Endodermal cell (in vitro differentiated cells): ENCODE measurements at regions not wholly inside any gene's neighbourhood (a gene's known extent, or its start where the extent isn't known, plus 50 kb on each side); places are given as distances from the start of the nearest gene placed in this dataset.

ENCODE experiments used
- DNase-seq: peaks from one replicate; pipeline ENCODE4 v3.0.0-alpha.2; 2017
- H3K27ac ChIP-seq: 2 replicates; pipeline ENCODE4 v1.5.1; 2013; ENCODE audit warnings: mild to moderate bottlenecking, low read depth, low read length, moderate library complexity
- H3K27me3 ChIP-seq: 2 replicates; pipeline ENCODE4 v1.6.1; 2013; ENCODE audit warnings: mild to moderate bottlenecking, low read length, moderate library complexity; ENCODE audit not compliant: insufficient read depth, control insufficient read depth, poor library complexity, severe bottlenecking
- H3K36me3 ChIP-seq: 2 replicates; pipeline ENCODE4 v1.7.0; 2013; ENCODE audit warnings: mild to moderate bottlenecking, low read length, moderate library complexity; ENCODE audit not compliant: control insufficient read depth, insufficient read depth
- H3K4me1 ChIP-seq: one replicate; pipeline ENCODE4 v1.7.0; 2013; ENCODE audit warnings: low read length; ENCODE audit not compliant: control insufficient read depth, insufficient read depth
- H3K4me3 ChIP-seq: 2 replicates; pipeline ENCODE4 v1.5.1; 2013; ENCODE audit warnings: mild to moderate bottlenecking, low read length, moderate library complexity
- H3K9ac ChIP-seq: 2 replicates; pipeline ENCODE4 v1.6.1; 2013; ENCODE audit warnings: mild to moderate bottlenecking, low read length, moderate library complexity; ENCODE audit not compliant: poor library complexity, severe bottlenecking; ENCODE audit errors: extremely low read depth
- H3K9me3 ChIP-seq: 2 replicates; pipeline ENCODE4 v1.6.1; 2013; ENCODE audit warnings: mild to moderate bottlenecking, low read length, moderate library complexity; ENCODE audit not compliant: control insufficient read depth
- H3K27ac Mint-ChIP-seq: 2 replicates; pipeline ENCODE4 v1.8.0; 2020; ENCODE audit warnings: mixed read lengths
- H3K27me3 Mint-ChIP-seq: 2 replicates; pipeline ENCODE4 v1.8.0; 2021; ENCODE audit warnings: mild to moderate bottlenecking, mixed read lengths; ENCODE audit not compliant: insufficient read depth
- H3K36me3 Mint-ChIP-seq: 2 replicates; pipeline ENCODE4 v1.8.0; 2020; ENCODE audit warnings: low read depth, mixed read lengths
- H3K4me1 Mint-ChIP-seq: 2 replicates; pipeline ENCODE4 v1.8.0; 2020; ENCODE audit warnings: mixed read lengths
- H3K4me3 Mint-ChIP-seq: 2 replicates; pipeline ENCODE4 v1.8.0; 2020; ENCODE audit warnings: mild to moderate bottlenecking, moderate library complexity, mixed read lengths
- H3K9me3 Mint-ChIP-seq: 2 replicates; pipeline ENCODE4 v1.8.0; 2020; ENCODE audit warnings: mild to moderate bottlenecking, mixed read lengths
- WGBS, 2 experiments: methylation state at CpG; one replicate each; pipeline versions ENCODE4 v1.1.5 to v1.1.7; 2013; ENCODE audit warnings: missing lambda C conversion rate in 2 of 2, mixed read lengths in 1 of 2; ENCODE audit not compliant: insufficient coverage in 1 of 2, insufficient read length in 1 of 2; 5-methylcytosine and 5-hydroxymethylcytosine counted together
- TF ChIP-seq, protein P1 (sequence below): fragments of 200-600 bp; sonication (generic); conservative IDR thresholded peaks from 2 replicates; pipeline ENCODE4 v1.5.0; 2021; ENCODE audit warnings: antibody characterized with exemption, mild to moderate bottlenecking

DNA sequence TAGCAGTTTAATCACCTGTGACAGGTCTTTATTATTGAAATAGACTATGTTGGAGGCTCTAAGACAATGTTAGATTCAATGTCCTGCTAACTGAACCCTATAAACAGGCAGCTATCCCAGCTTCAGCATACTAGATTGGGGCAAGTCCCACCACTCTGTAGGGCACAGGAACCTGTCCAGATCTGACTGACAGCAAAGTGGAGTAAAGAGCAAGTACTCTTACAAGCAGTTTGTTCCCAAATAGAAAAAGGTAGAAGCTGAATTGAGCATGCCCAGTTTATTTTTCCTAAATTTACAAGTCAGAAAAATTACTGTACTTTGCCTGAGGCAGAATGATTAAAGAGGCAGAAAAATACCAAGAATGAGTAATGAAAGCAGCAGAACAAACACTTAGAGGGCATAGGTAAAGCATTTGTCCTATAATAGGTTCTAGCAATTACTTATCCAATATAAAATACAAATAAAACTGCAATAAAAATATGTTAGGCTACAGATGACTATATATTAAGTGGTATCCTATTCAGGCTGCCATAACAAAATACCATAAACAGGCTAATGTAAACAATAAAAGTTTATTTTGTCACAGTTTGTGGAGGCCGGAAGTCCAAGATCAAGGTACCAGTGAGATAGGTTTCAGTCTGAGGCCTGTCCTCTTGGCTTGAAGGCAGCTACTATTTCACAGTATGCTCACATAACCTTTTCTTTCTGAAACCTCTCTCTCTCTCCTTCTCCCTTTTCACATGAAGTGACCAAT is 868.2 kb downstream of the C12orf50 start:
- WGBS, 2 experiments: 96 to 100% methylated on average over 1 of the region's 1 CpG
- H3K4me1 Mint-ChIP-seq: no peaks in the 10 kb centered on the region
- H3K27me3 ChIP-seq: no peaks in the 10 kb centered on the region
- TF ChIP-seq, protein P1, sequence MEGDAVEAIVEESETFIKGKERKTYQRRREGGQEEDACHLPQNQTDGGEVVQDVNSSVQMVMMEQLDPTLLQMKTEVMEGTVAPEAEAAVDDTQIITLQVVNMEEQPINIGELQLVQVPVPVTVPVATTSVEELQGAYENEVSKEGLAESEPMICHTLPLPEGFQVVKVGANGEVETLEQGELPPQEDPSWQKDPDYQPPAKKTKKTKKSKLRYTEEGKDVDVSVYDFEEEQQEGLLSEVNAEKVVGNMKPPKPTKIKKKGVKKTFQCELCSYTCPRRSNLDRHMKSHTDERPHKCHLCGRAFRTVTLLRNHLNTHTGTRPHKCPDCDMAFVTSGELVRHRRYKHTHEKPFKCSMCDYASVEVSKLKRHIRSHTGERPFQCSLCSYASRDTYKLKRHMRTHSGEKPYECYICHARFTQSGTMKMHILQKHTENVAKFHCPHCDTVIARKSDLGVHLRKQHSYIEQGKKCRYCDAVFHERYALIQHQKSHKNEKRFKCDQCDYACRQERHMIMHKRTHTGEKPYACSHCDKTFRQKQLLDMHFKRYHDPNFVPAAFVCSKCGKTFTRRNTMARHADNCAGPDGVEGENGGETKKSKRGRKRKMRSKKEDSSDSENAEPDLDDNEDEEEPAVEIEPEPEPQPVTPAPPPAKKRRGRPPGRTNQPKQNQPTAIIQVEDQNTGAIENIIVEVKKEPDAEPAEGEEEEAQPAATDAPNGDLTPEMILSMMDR: no peak
- H3K4me3 Mint-ChIP-seq: no peak overlapping the region
- no peaks in the 10 kb centered on the region for H3K4me1 ChIP-seq
- H3K36me3 Mint-ChIP-seq: peaks cover 4% of the 10 kb centered on the region
- no peaks in the 10 kb centered on the region for H3K27me3 Mint-ChIP-seq
- no peak for DNase-seq
- no peak overlapping the region for H3K27ac Mint-ChIP-seq
- no peak overlapping the region for H3K27ac ChIP-seq
- no peaks in the 10 kb centered on the region for H3K36me3 ChIP-seq
- H3K9me3 Mint-ChIP-seq: peaks cover 28% of the 10 kb centered on the region
- H3K9me3 ChIP-seq: peaks cover 31% of the 10 kb centered on the region
- no peak overlapping the region for H3K9ac ChIP-seq
- H3K4me3 ChIP-seq: no peak overlapping the region

DNA sequence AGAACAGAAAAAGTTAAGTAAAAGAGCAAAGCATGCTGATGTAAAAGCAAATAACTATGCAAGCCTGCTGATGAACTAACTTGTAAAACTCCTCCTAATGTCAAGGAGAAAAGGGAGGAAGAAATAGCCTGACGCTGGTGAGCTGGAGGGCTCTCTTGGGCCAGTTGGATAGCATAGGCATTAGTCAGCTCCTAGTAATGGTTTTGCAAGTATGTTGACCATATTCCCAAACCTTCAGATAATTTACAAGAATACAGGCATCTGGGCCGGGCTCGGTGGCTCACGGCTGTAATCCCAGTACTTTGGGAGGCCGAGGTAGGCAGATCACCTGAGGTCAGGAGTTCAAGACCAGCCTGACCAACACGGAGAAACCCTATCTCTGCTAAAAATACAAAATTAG is 871.4 kb downstream of the C12orf50 start:
- Mint-ChIP-seq H3K27ac (no peak overlapping the region), H3K27me3 (no peaks in the 10 kb centered on the region), H3K4me1 (peaks cover 6% of the 10 kb centered on the region), H3K9me3 (peaks cover 3% of the 10 kb centered on the region), H3K4me3 (no peak overlapping the region), H3K36me3 (no peaks in the 10 kb centered on the region)
- no peaks in the 10 kb centered on the region for H3K9me3 ChIP-seq
- no peak overlapping the region for H3K27ac ChIP-seq
- no peaks in the 10 kb centered on the region for H3K36me3 ChIP-seq
- TF ChIP-seq, protein P1: no peak
- WGBS, 2 experiments: 92 to 97% methylated on average over 5 to 6 of the region's 6 CpGs
- peak; percentile 57 for DNase-seq
- H3K4me3 ChIP-seq: no peak overlapping the region
- no peaks in the 10 kb centered on the region for H3K27me3 ChIP-seq
- H3K4me1 ChIP-seq: peaks cover 3% of the 10 kb centered on the region
- no peak overlapping the region for H3K9ac ChIP-seq

DNA sequence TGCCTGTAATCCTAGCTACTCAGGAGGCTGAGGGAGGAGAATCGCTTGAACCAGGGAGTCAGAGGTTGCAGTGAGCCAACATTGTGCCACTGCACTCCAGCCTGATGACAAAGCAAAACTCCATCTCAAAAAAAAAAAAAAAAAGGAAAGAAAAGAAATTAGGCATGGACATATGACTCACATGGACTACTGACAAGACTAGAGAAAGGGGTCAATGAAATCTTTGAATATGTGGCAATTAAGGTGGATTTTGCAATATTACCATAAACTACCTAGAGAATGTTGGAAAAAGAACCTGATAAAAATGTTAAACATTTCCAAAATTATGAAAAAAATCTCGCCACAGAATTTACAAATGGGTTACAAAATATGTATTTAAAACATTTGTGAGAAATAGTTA is 873.6 kb downstream of the C12orf50 start:
- no peak overlapping the region for H3K27ac ChIP-seq
- H3K9ac ChIP-seq: no peak overlapping the region
- Mint-ChIP-seq H3K36me3 (peaks cover 3% of the 10 kb centered on the region), H3K27me3 (no peaks in the 10 kb centered on the region), H3K4me1 (peaks cover 27% of the 10 kb centered on the region), H3K9me3 (peaks cover 6% of the 10 kb centered on the region), H3K27ac (no peak overlapping the region), H3K4me3 (no peak overlapping the region)
- H3K4me3 ChIP-seq: no peak overlapping the region
- no peaks in the 10 kb centered on the region for H3K36me3 ChIP-seq
- TF ChIP-seq, protein P1: no peak
- peaks cover 12% of the 10 kb centered on the region for H3K4me1 ChIP-seq
- no peak for DNase-seq
- no peaks in the 10 kb centered on the region for H3K27me3 ChIP-seq
- no peaks in the 10 kb centered on the region for H3K9me3 ChIP-seq
- WGBS, 2 experiments: 89% methylated on average over 1 of the region's 2 CpGs; no CpG with 5 or more reads in 1 of the 2 experiments
